GM23338 (cell line): ENCODE measurements at regions not wholly inside any gene's neighbourhood (a gene's known extent, or its start where the extent isn't known, plus 50 kb on each side); places are given as distances from the start of the nearest gene placed in this dataset.

Source experiments
- ATAC-seq: fragments of 200-7000 bp; cut with Tn5 transposase; 3 replicates; pipeline ENCODE4 v1.9.1; 2020
- DNase-seq: peaks from one replicate; pipeline ENCODE4 v3.0.0-alpha.2; 2015; ENCODE audit warnings: low spot score
- H2AFZ ChIP-seq: fragments of 200-600 bp; sonication (generic); 2 replicates; pipeline ENCODE4 v1.8.0; 2016; ENCODE audit warnings: antibody characterized with exemption, mild to moderate bottlenecking, moderate library complexity
- H3F3A ChIP-seq: fragments of 200-600 bp; sonication (generic); replicated peaks from 2 replicates; pipeline ENCODE4 v1.8.0; 2017; ENCODE audit warnings: antibody characterized with exemption, mixed run types, low read depth
- H3K27ac ChIP-seq: fragments of 200-600 bp; sonication (generic); 2 replicates; pipeline ENCODE4 v1.6.1; 2016; ENCODE audit warnings: low read depth
- H3K27me3 ChIP-seq: fragments of 200-600 bp; sonication (generic); 2 replicates; pipeline ENCODE4 v1.8.0; 2016; ENCODE audit warnings: mild to moderate bottlenecking, mixed run types, moderate library complexity; ENCODE audit not compliant: insufficient read depth
- H3K36me3 ChIP-seq: fragments of 200-600 bp; sonication (generic); 2 replicates; pipeline ENCODE4 v1.8.0; 2016; ENCODE audit warnings: mild to moderate bottlenecking; ENCODE audit not compliant: insufficient read depth
- H3K4me1 ChIP-seq: fragments of 200-600 bp; sonication (generic); 2 replicates; pipeline ENCODE4 v1.8.0; 2016; ENCODE audit warnings: mild to moderate bottlenecking, moderate library complexity; ENCODE audit not compliant: insufficient read depth
- H3K4me2 ChIP-seq: fragments of 200-600 bp; sonication (generic); 2 replicates; pipeline ENCODE4 v1.7.1; 2017; ENCODE audit warnings: mixed run types
- H3K4me3 ChIP-seq: fragments of 200-600 bp; sonication (generic); 2 replicates; pipeline ENCODE4 v1.6.1; 2016; ENCODE audit warnings: mixed run types
- H3K79me2 ChIP-seq: fragments of 200-600 bp; sonication (generic); replicated peaks from 2 replicates; pipeline ENCODE4 v1.8.0; 2017; ENCODE audit warnings: mild to moderate bottlenecking; ENCODE audit not compliant: insufficient read depth
- H3K9me2 ChIP-seq: fragments of 200-600 bp; sonication (generic); 2 replicates; pipeline ENCODE4 v1.8.0; 2017; ENCODE audit not compliant: insufficient read depth
- H4K20me1 ChIP-seq: fragments of 200-600 bp; sonication (generic); replicated peaks from 2 replicates; pipeline ENCODE4 v1.8.0; 2017; ENCODE audit warnings: mild to moderate bottlenecking; ENCODE audit not compliant: insufficient read depth
- H3K27ac Mint-ChIP-seq: 2 replicates; pipeline ENCODE4 v1.8.0; 2020; ENCODE audit warnings: inconsistent platforms, mild to moderate bottlenecking, moderate library complexity, mixed read lengths
- H3K27me3 Mint-ChIP-seq: 3 replicates; pipeline ENCODE4 v1.8.0; 2022; ENCODE audit warnings: low read depth, mild to moderate bottlenecking, moderate library complexity, mixed read lengths, inconsistent platforms; ENCODE audit not compliant: insufficient read depth, poor library complexity
- H3K36me3 Mint-ChIP-seq: 3 replicates; pipeline ENCODE4 v1.8.0; 2021; ENCODE audit warnings: low read depth, mild to moderate bottlenecking, inconsistent platforms, moderate library complexity, mixed read lengths
- H3K4me1 Mint-ChIP-seq: 3 replicates; pipeline ENCODE4 v1.8.0; 2020; ENCODE audit warnings: mild to moderate bottlenecking, inconsistent platforms, mixed read lengths
- H3K4me3 Mint-ChIP-seq: 3 replicates; pipeline ENCODE4 v1.8.0; 2021; ENCODE audit warnings: moderate library complexity, mild to moderate bottlenecking, inconsistent platforms, mixed read lengths
- H3K9me3 Mint-ChIP-seq: 3 replicates; pipeline ENCODE4 v1.8.0; 2020; ENCODE audit warnings: moderate library complexity, mild to moderate bottlenecking, inconsistent platforms, mixed read lengths
- CREB1 ChIP-seq: fragments of 250-450 bp; sonication (Bioruptor Pico); IDR thresholded peaks from 2 replicates; pipeline ENCODE4 v1.5.0; 2020; ENCODE audit warnings: low read depth, mild to moderate bottlenecking, moderate library complexity
- ETS1 ChIP-seq: IDR thresholded peaks from 2 replicates; pipeline ENCODE4 v1.6.1; 2016; ENCODE audit warnings: antibody characterized with exemption
- EZH2 ChIP-seq: fragments of 200-600 bp; sonication (generic); IDR thresholded peaks from one replicate; pipeline ENCODE4 v1.8.0; 2017; ENCODE audit warnings: antibody characterized with exemption, mild to moderate bottlenecking, low read depth; ENCODE audit not compliant: unreplicated experiment
- EZH2phosphoT487 ChIP-seq: fragments of 200-600 bp; sonication (generic); IDR thresholded peaks from one replicate; pipeline ENCODE4 v1.8.1; 2018; ENCODE audit warnings: antibody characterized with exemption; ENCODE audit not compliant: unreplicated experiment
- NANOG ChIP-seq: IDR thresholded peaks from 2 replicates; pipeline ENCODE4 v1.6.1; 2016; ENCODE audit warnings: antibody characterized with exemption, borderline replicate concordance
- POLR2AphosphoS5 ChIP-seq: IDR thresholded peaks from 2 replicates; pipeline ENCODE4 v1.6.1; 2016; ENCODE audit warnings: antibody characterized with exemption, low read depth
- REST ChIP-seq: IDR thresholded peaks from one replicate; pipeline ENCODE4 v1.6.1; 2018; ENCODE audit warnings: antibody characterized with exemption; ENCODE audit not compliant: unreplicated experiment
- STAT1 ChIP-seq: IDR thresholded peaks from one replicate; pipeline ENCODE4 v1.6.1; 2016; ENCODE audit warnings: antibody characterized with exemption; ENCODE audit not compliant: unreplicated experiment
- ZNF114 ChIP-seq: fragments of 250-450 bp; sonication (Bioruptor Pico); IDR thresholded peaks from 2 replicates; pipeline ENCODE4 v1.5.0; 2020; ENCODE audit warnings: mild to moderate bottlenecking, moderate library complexity
- ZNF331 ChIP-seq: fragments of 250-450 bp; sonication (Bioruptor Pico); IDR thresholded peaks from 2 replicates; pipeline ENCODE4 v1.5.0; 2020; ENCODE audit warnings: low read depth, mild to moderate bottlenecking, moderate library complexity
- ZNF462 ChIP-seq: fragments of 250-450 bp; sonication (Bioruptor Pico); IDR thresholded peaks from 2 replicates; pipeline ENCODE4 v1.5.0; 2020; ENCODE audit warnings: mild to moderate bottlenecking, moderate library complexity

- no peak for DNase-seq
- Mint-ChIP-seq H3K27me3 (no peaks in the 10 kb centered on the region), H3K9me3 (peaks cover 6% of the 10 kb centered on the region; the same call in 1 of the 3 replicates), H3K4me3 (no peak overlapping the region), H3K4me1 (peaks cover 20% of the 10 kb centered on the region), H3K36me3 (no peaks in the 10 kb centered on the region), H3K27ac (no peak overlapping the region)
- Histone ChIP-seq H3K4me3 (no peak overlapping the region), H3K4me2 (no peak overlapping the region), H3K27ac (no peak overlapping the region), H3F3A (no peaks in the 10 kb centered on the region), H3K79me2 (no peaks in the 10 kb centered on the region), H2AFZ (peak overlapping the region; percentile 60), H4K20me1 (no peaks in the 10 kb centered on the region), H3K27me3 (no peaks in the 10 kb centered on the region), H3K4me1 (peaks cover 9% of the 10 kb centered on the region), H3K9me2 (peaks cover 18% of the 10 kb centered on the region), H3K36me3 (no peaks in the 10 kb centered on the region; the same call in 1 of the 2 replicates)
- TF ChIP-seq POLR2AphosphoS5 (no peak), STAT1 (no peak), ZNF462 (CRISPR knock-in tag) (no peak), ZNF114 (CRISPR knock-in tag) (no peak), REST (no peak), NANOG (no peak), EZH2phosphoT487 (no peak), CREB1 (CRISPR knock-in tag) (no peak), ZNF331 (CRISPR knock-in tag) (no peak), EZH2 (no peak), ETS1 (no peak)
- no peak for ATAC-seq
Observed at GRCh38 chr6:147037881-147038280, 166.3 kb upstream of the STXBP5 start.
